Mammary epithelial cell (primary cell): ENCODE measurements at regions not wholly inside any gene's neighbourhood (a gene's known extent, or its start where the extent isn't known, plus 50 kb on each side); places are given as distances from the start of the nearest gene placed in this dataset.

Experiments used
- CTCF ChIP-seq, 2 donors: IDR thresholded peaks in 1 of 2; conservative IDR thresholded peaks in 1 of 2; 2 replicates each; pipeline ENCODE4 v1.5.1; 2011 to 2012; ENCODE audit warnings: inconsistent platforms in 2 of 2, low read length in 2 of 2, mild to moderate bottlenecking in 2 of 2, control low read depth in 1 of 2, low read depth in 1 of 2; ENCODE audit not compliant: insufficient read depth in 1 of 2; ENCODE audit errors: extremely low read depth in 1 of 2
- EZH2 ChIP-seq: IDR thresholded peaks from 2 replicates; pipeline ENCODE4 v1.6.1; 2012; ENCODE audit warnings: low read length, inconsistent platforms, borderline replicate concordance

- TF ChIP-seq EZH2 (no peak), CTCF (conservative IDR thresholded peaks at IDR 0.05 in 1 of 2, IDR thresholded peaks at IDR 0.05 in 1 of 2; ENCODE audit: extremely low read depth in 1 of 2, insufficient read depth in 1 of 2, low read depth in 1 of 2, low read length in 2 of 2) (no peak)
These were observed 716.7 kb upstream of the GCFC2 start for GRCh38 chr2:76427452-76427851.
